Testis (tissue), 2 donors: ENCODE measurements at regions not wholly inside any gene's neighbourhood (a gene's known extent, or its start where the extent isn't known, plus 50 kb on each side); places are given as distances from the start of the nearest gene placed in this dataset.

ENCODE experiments used
- CTCF ChIP-seq, 3 experiments: fragments of 450-650 bp in 2 of 3; fragments of 200-600 bp in 1 of 3; sonication (generic) in 1 of 3; IDR thresholded peaks; one replicate each; pipeline ENCODE4 v1.5.1; 2016 to 2019; ENCODE audit warnings: antibody characterized with exemption in 3 of 3, mild to moderate bottlenecking in 2 of 3, moderate library complexity in 1 of 3
- POLR2A ChIP-seq: fragments of 450-650 bp; IDR thresholded peaks from one replicate; pipeline ENCODE4 v1.6.1; 2017; ENCODE audit warnings: antibody characterized with exemption, mild to moderate bottlenecking, moderate library complexity

DNA sequence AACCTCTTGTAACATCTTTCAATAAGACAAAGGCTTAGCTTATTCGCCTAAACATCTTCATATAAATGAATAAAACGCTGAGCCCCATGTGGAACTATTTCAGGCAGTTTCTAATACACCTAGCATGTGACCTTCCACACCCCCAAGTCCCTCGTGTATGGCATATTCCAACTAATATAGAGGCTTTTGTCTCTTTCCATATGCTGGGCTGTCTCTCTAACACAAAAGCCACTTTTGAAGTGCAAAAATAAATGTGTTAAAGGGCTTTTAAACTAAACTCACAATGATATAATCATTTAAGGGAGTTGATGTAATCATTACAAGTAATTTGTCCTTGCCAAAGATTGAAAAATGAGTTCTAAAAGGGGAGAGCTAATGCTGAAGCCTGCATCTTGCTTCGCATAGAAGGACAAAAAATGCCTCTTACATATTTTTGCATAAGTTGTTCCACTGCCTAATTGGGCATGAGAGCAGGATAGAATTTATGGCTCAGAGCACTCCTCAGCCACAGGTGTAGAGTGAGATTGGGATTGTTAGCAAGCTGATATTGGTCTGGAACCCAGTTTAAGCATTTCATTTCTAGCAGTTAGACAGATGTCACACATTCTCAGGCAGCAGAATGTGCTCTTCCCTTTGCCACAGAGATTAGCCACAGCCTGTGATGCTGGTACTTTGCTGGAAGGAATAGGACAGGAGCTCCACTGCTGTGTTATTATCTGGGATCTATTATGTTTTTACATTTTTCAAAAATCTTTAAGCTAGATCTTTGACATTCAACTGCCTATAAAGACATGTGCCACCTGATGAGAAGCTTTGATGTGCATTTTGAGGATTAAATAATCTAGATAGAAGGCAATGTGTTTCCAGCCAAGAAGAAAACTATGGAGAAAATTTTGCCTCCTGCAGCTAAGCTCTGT is 1044.4 kb downstream of the ADGRL2 start:
- TF ChIP-seq CTCF (IDR thresholded peaks at IDR 0.05) (no peak), POLR2A (no peak)
